WTC11 (cell line): ENCODE measurements at regions not wholly inside any gene's neighbourhood (a gene's known extent, or its start where the extent isn't known, plus 50 kb on each side); places are given as distances from the start of the nearest gene placed in this dataset.

Experiments used
- ATAC-seq: fragments of 200-7000 bp; cut with Tn5 transposase; 2 replicates; pipeline ENCODE4 v1.10.0; 2021; ENCODE audit warnings: mild to moderate bottlenecking, moderate library complexity
- CTCF ChIA-PET: fragments of 300-600 bp; sonication (Branson Sonifier 250); formaldehyde crosslinking; loops from one replicate; lab custom pipeline; 2021; ENCODE audit warnings: antibody characterized with exemption; lab: Charles Lee
- POLR2A ChIA-PET: fragments of 350-600 bp; sonication (Branson Sonifier 250); formaldehyde crosslinking; loops from one replicate; lab custom pipeline; 2021; ENCODE audit warnings: antibody characterized with exemption; lab: Charles Lee
- DNase-seq: peaks from one replicate; pipeline ENCODE4 v3.0.0; 2021; ENCODE audit warnings: low spot score
- H3K27ac Mint-ChIP-seq: 2 replicates; pipeline ENCODE4 v1.8.0; 2021; ENCODE audit warnings: mixed read lengths
- H3K27me3 Mint-ChIP-seq: 2 replicates; pipeline ENCODE4 v1.8.0; 2021; ENCODE audit warnings: low read depth, mild to moderate bottlenecking, moderate library complexity, mixed read lengths
- H3K36me3 Mint-ChIP-seq: 2 replicates; pipeline ENCODE4 v1.8.0; 2021; ENCODE audit warnings: mixed read lengths
- H3K4me1 Mint-ChIP-seq: 2 replicates; pipeline ENCODE4 v1.8.0; 2022; ENCODE audit warnings: mixed read lengths
- H3K4me3 Mint-ChIP-seq: 2 replicates; pipeline ENCODE4 v1.8.0; 2021; ENCODE audit warnings: mild to moderate bottlenecking, moderate library complexity, mixed read lengths
- H3K9me3 Mint-ChIP-seq: 2 replicates; pipeline ENCODE4 v1.8.0; 2021; ENCODE audit warnings: mixed read lengths
- ARID4B ChIP-seq: sonication (generic); formaldehyde crosslinking; IDR thresholded peaks from 2 replicates; pipeline ENCODE4 v1.8.0; 2023; ENCODE audit warnings: missing genetic modification reagents, mild to moderate bottlenecking, borderline replicate concordance
- ATF2 ChIP-seq: sonication (generic); formaldehyde crosslinking; IDR thresholded peaks from 2 replicates; pipeline ENCODE4 v1.8.1; 2022; ENCODE audit warnings: low read depth, missing genetic modification reagents, borderline replicate concordance
- CREB1 ChIP-seq: sonication (generic); formaldehyde crosslinking; IDR thresholded peaks from 2 replicates; pipeline ENCODE4 v1.8.0; 2023; ENCODE audit warnings: mild to moderate bottlenecking, missing genetic modification reagents
- E2F4 ChIP-seq: sonication (generic); formaldehyde crosslinking; IDR thresholded peaks from 2 replicates; pipeline ENCODE4 v1.8.1; 2022; ENCODE audit warnings: low read depth, mild to moderate bottlenecking, moderate library complexity, missing genetic modification reagents, borderline replicate concordance
- EMX1 ChIP-seq: fragments of 250-450 bp; sonication (Bioruptor Pico); IDR thresholded peaks from 2 replicates; pipeline ENCODE4 v1.8.0; 2021; ENCODE audit warnings: mild to moderate bottlenecking
- ETV6 ChIP-seq: sonication (generic); formaldehyde crosslinking; IDR thresholded peaks from 2 replicates; pipeline ENCODE4 v1.8.1; 2022; ENCODE audit warnings: mild to moderate bottlenecking, missing genetic modification reagents
- GABPB1 ChIP-seq: sonication (generic); formaldehyde crosslinking; IDR thresholded peaks from 2 replicates; pipeline ENCODE4 v1.8.1; 2023; ENCODE audit warnings: mild to moderate bottlenecking, missing genetic modification reagents
- GRHL2 ChIP-seq: fragments of 250-450 bp; sonication (Bioruptor Pico); IDR thresholded peaks from 2 replicates; pipeline ENCODE4 v1.8.0; 2022; ENCODE audit warnings: mild to moderate bottlenecking, moderate library complexity; ENCODE audit not compliant: insufficient replicate concordance, severe bottlenecking
- IRF2 ChIP-seq: sonication (generic); formaldehyde crosslinking; IDR thresholded peaks from 2 replicates; pipeline ENCODE4 v1.8.0; 2022; ENCODE audit warnings: low read depth, missing genetic modification reagents, borderline replicate concordance
- JUN ChIP-seq: sonication (generic); formaldehyde crosslinking; IDR thresholded peaks from 2 replicates; pipeline ENCODE4 v1.8.0; 2023; ENCODE audit warnings: mild to moderate bottlenecking, missing genetic modification reagents
- KAT7 ChIP-seq: sonication (generic); formaldehyde crosslinking; IDR thresholded peaks from 2 replicates; pipeline ENCODE4 v1.8.1; 2023; ENCODE audit warnings: missing genetic modification reagents, mild to moderate bottlenecking, borderline replicate concordance
- NR1H2 ChIP-seq: sonication (generic); formaldehyde crosslinking; IDR thresholded peaks from 2 replicates; pipeline ENCODE4 v1.9.0; 2021; ENCODE audit warnings: mild to moderate bottlenecking, moderate library complexity, missing genetic modification reagents
- SMAD3 ChIP-seq: sonication (generic); formaldehyde crosslinking; IDR thresholded peaks from 2 replicates; pipeline ENCODE4 v1.8.0; 2022; ENCODE audit warnings: missing genetic modification reagents, mild to moderate bottlenecking, borderline replicate concordance
- TEAD4 ChIP-seq: sonication (generic); formaldehyde crosslinking; IDR thresholded peaks from 2 replicates; pipeline ENCODE4 v1.8.0; 2022; ENCODE audit warnings: mild to moderate bottlenecking, missing genetic modification reagents
- TP53 ChIP-seq: sonication (generic); formaldehyde crosslinking; IDR thresholded peaks from 2 replicates; pipeline ENCODE4 v1.8.1; 2023; ENCODE audit warnings: mild to moderate bottlenecking, missing genetic modification reagents
- USF2 ChIP-seq: sonication (generic); formaldehyde crosslinking; IDR thresholded peaks from 2 replicates; pipeline ENCODE4 v1.8.1; 2023; ENCODE audit warnings: mild to moderate bottlenecking, missing genetic modification reagents, moderate library complexity
- ZBTB21 ChIP-seq: sonication (generic); formaldehyde crosslinking; IDR thresholded peaks from 2 replicates; pipeline ENCODE4 v1.8.1; 2023; ENCODE audit warnings: mild to moderate bottlenecking, missing genetic modification reagents, borderline replicate concordance
- ZNF138 ChIP-seq: sonication (generic); formaldehyde crosslinking; conservative IDR thresholded peaks from 2 replicates; pipeline ENCODE4 v1.8.1; 2022; ENCODE audit warnings: mild to moderate bottlenecking, moderate library complexity, missing genetic modification reagents
- ZNF532 ChIP-seq: fragments of 250-450 bp; sonication (Bioruptor Pico); IDR thresholded peaks from 2 replicates; pipeline ENCODE4 v1.9.0; 2021; ENCODE audit warnings: mild to moderate bottlenecking, borderline replicate concordance
- ZNF671 ChIP-seq: fragments of 250-450 bp; sonication (Bioruptor Pico); IDR thresholded peaks from 2 replicates; pipeline ENCODE4 v1.8.0; 2021; ENCODE audit warnings: mild to moderate bottlenecking

- ChIA-PET POLR2A (no interaction called here), CTCF (no interaction called here)
- Mint-ChIP-seq H3K9me3 (peaks cover 4% of the 10 kb centered on the region; the same call in 1 of the 2 replicates), H3K4me3 (no peak overlapping the region), H3K27ac (no peak overlapping the region), H3K4me1 (peaks cover 4% of the 10 kb centered on the region; the same call in 1 of the 2 replicates), H3K27me3 (no peaks in the 10 kb centered on the region), H3K36me3 (no peaks in the 10 kb centered on the region)
- ATAC-seq (no peak), DNase-seq (no peak)
- no peak for TF ChIP-seq ZBTB21 (CRISPR knock-in tag)
- no peak for TF ChIP-seq GABPB1
- TF ChIP-seq ZNF138 (CRISPR knock-in tag), result no peak
- no peak for TF ChIP-seq JUN (CRISPR knock-in tag)
- TF ChIP-seq TP53, result no peak
- no peak for TF ChIP-seq ZNF532 (CRISPR knock-in tag)
- TF ChIP-seq ZNF671 (CRISPR knock-in tag), result no peak
- no peak for TF ChIP-seq GRHL2 (CRISPR knock-in tag)
- TF ChIP-seq SMAD3 (CRISPR knock-in tag), result no peak
- TF ChIP-seq KAT7 (CRISPR knock-in tag), result no peak
- no peak for TF ChIP-seq TEAD4
- TF ChIP-seq ETV6 (CRISPR knock-in tag), result no peak
- TF ChIP-seq ATF2, result no peak
- TF ChIP-seq USF2 (CRISPR knock-in tag), result no peak
- no peak for TF ChIP-seq E2F4 (CRISPR knock-in tag)
- no peak for TF ChIP-seq IRF2
- no peak for TF ChIP-seq CREB1 (CRISPR knock-in tag)
- TF ChIP-seq NR1H2 (CRISPR knock-in tag), result no peak
- no peak for TF ChIP-seq EMX1 (CRISPR knock-in tag)
- no peak for TF ChIP-seq ARID4B (CRISPR knock-in tag)
These were observed 1055.2 kb downstream of the STIM2 start for GRCh38 chr4:27915822-27916221.
